K562 (cell line): ENCODE measurements at regions not wholly inside any gene's neighbourhood (a gene's known extent, or its start where the extent isn't known, plus 50 kb on each side); places are given as distances from the start of the nearest gene placed in this dataset.

Experiments used
- ATAC-seq: fragments of 200-7000 bp; cut with Tn5 transposase; 3 replicates; pipeline ENCODE4 v1.9.1; 2020; ENCODE audit warnings: moderate library complexity
- BruUV-seq: library from RNA; stranded (reverse); fragments of 400-500 nt; replicated peaks from 2 replicates; lab custom pipeline; 2021; lab: Mats Ljungman, UMichigan
- CTCF ChIA-PET: fragments of 300-600 bp; formaldehyde crosslinking; extraction: SDS; loops from one replicate; lab custom pipeline; 2021; ENCODE audit warnings: low intra/inter-chr PET ratio; lab: Yijun Ruan, JAX
- POLR2A ChIA-PET: fragments of 300-600, 350-650 bp; sonication (Branson Sonifier 250); formaldehyde crosslinking; extraction: SDS; loops from one replicate; lab custom pipeline; 2021; ENCODE audit warnings: antibody characterized with exemption, inconsistent platforms; lab: Yijun Ruan, JAX
- DNase-seq, 4 experiments: peaks; one replicate each; pipeline versions ENCODE4 v3.0.0 to v3.0.0-alpha.2; 2011 to 2018; ENCODE audit warnings: low spot score in 3 of 4, mixed read lengths in 3 of 4; ENCODE audit errors: extremely low read depth in 1 of 4
- FAIRE-seq: peaks from 2 replicates; lab custom pipeline; 2011; peaks lifted over from hg19 to GRCh38; lab: Jason Lieb, UNC
- H2AFZ ChIP-seq: 2 replicates; pipeline ENCODE4 v1.6.0; 2011; ENCODE audit warnings: low read depth, low read length, control low read depth, inconsistent platforms
- H3K27ac ChIP-seq: fragments of 200-600 bp; 3 replicates; pipeline ENCODE4 v1.8.0; 2011; ENCODE audit warnings: low read depth, mild to moderate bottlenecking, control low read depth, inconsistent platforms, low read length, moderate library complexity, mixed read lengths; ENCODE audit errors: extremely low read depth
- H3K27me3 ChIP-seq, 2 experiments: fragments of 300-600 bp in 1 of 2; 2 replicates in 1 of 2; 3 replicates in 1 of 2; pipeline versions ENCODE4 v1.6.0 to v1.8.0; 2011; ENCODE audit warnings: inconsistent platforms in 2 of 2, low read length in 2 of 2, mild to moderate bottlenecking in 1 of 2, mixed read lengths in 1 of 2, moderate library complexity in 1 of 2; ENCODE audit not compliant: control insufficient read depth in 2 of 2, insufficient read depth in 2 of 2
- H3K36me3 ChIP-seq: fragments of 300-600 bp; 3 replicates; pipeline ENCODE4 v1.8.0; 2011; ENCODE audit warnings: mild to moderate bottlenecking, low read length, inconsistent platforms; ENCODE audit not compliant: control insufficient read depth, insufficient read depth
- H3K4me1 ChIP-seq, 2 experiments: fragments of 200-600 bp in 1 of 2; replicated peaks in 1 of 2; 2 replicates in 1 of 2; 3 replicates in 1 of 2; pipeline versions ENCODE4 v1.5.1 to v1.8.0; 2011; ENCODE audit warnings: inconsistent platforms in 2 of 2, low read length in 2 of 2, mild to moderate bottlenecking in 1 of 2, mixed read lengths in 1 of 2, moderate library complexity in 1 of 2; ENCODE audit not compliant: control insufficient read depth in 2 of 2, insufficient read depth in 2 of 2
- H3K4me2 ChIP-seq: 2 replicates; pipeline ENCODE4 v1.6.1; 2011; ENCODE audit warnings: low read length, control low read depth, inconsistent platforms, mixed read lengths; ENCODE audit not compliant: insufficient read depth
- H3K4me3 ChIP-seq: fragments of 200-600 bp; sonication (generic), shearing (Covaris generic); 2 replicates; pipeline ENCODE4 v1.5.1; 2016; ENCODE audit warnings: control low read depth, inconsistent platforms
- H3K79me2 ChIP-seq: fragments of 200-600 bp; 3 replicates; pipeline ENCODE4 v1.8.0; 2011; ENCODE audit warnings: low read length, inconsistent platforms; ENCODE audit not compliant: control insufficient read depth, insufficient read depth
- H3K9ac ChIP-seq, 2 experiments: 2 replicates each; pipeline versions ENCODE4 v1.6.0 to v1.6.1; 2011; ENCODE audit warnings: low read depth in 2 of 2, low read length in 2 of 2, control low read depth in 1 of 2, inconsistent platforms in 1 of 2, mild to moderate bottlenecking in 1 of 2, mixed read lengths in 1 of 2; ENCODE audit not compliant: insufficient read depth in 1 of 2
- H3K9me1 ChIP-seq: one replicate; pipeline ENCODE4 v1.6.0; 2011; ENCODE audit warnings: inconsistent platforms, mild to moderate bottlenecking, low read length, moderate library complexity; ENCODE audit not compliant: control insufficient read depth, insufficient read depth
- H3K9me3 ChIP-seq: replicated peaks from 2 replicates; pipeline ENCODE4 v1.5.1; 2011; ENCODE audit warnings: low read depth, low read length, inconsistent platforms; ENCODE audit not compliant: control insufficient read depth, insufficient read depth
- H4K20me1 ChIP-seq: replicated peaks from 2 replicates; pipeline ENCODE4 v1.6.1; 2011; ENCODE audit warnings: low read length, inconsistent platforms, mixed read lengths; ENCODE audit not compliant: control insufficient read depth, insufficient read depth
- BRD9 ChIP-seq: fragments of 450-650 bp; IDR thresholded peaks from 2 replicates; pipeline ENCODE4 v1.6.1; 2018; ENCODE audit warnings: low read depth; ENCODE audit not compliant: partially characterized antibody
- CC2D1A ChIP-seq: fragments of 450-650 bp; IDR thresholded peaks from 2 replicates; pipeline ENCODE4 v1.6.1; 2017; ENCODE audit warnings: mild to moderate bottlenecking
- CREM ChIP-seq: IDR thresholded peaks from 2 replicates; pipeline ENCODE4 v1.6.1; 2014; ENCODE audit warnings: antibody characterized with exemption, low read depth
- EHMT2 ChIP-seq: fragments of 450-650 bp; IDR thresholded peaks from 2 replicates; pipeline ENCODE4 v1.6.1; 2018; ENCODE audit warnings: antibody characterized with exemption
- KDM2B ChIP-seq: fragments of 250-450 bp; sonication (Bioruptor Pico); IDR thresholded peaks from 2 replicates; pipeline ENCODE4 v1.8.0; 2021; ENCODE audit warnings: mild to moderate bottlenecking, moderate library complexity
- RFX5 ChIP-seq: IDR thresholded peaks from 2 replicates; pipeline ENCODE4 v1.6.1; 2011; ENCODE audit warnings: low read depth, mild to moderate bottlenecking, improper control_type of control experiment, low read length
- SAFB2 ChIP-seq: fragments of 200-400 bp; formaldehyde crosslinking; IDR thresholded peaks from 2 replicates; pipeline ENCODE4 v1.6.1; 2018; ENCODE audit warnings: borderline replicate concordance, low read length, low read depth, moderate library complexity; ENCODE audit not compliant: severe bottlenecking
- SRSF9 ChIP-seq: fragments of 200-400 bp; formaldehyde crosslinking; IDR thresholded peaks from 2 replicates; pipeline ENCODE4 v1.6.1; 2017; ENCODE audit warnings: low read depth, low read length, borderline replicate concordance
- TCF7L2 ChIP-seq: fragments of 150-350 bp; IDR thresholded peaks from 2 replicates; pipeline ENCODE4 v1.6.1; 2016; ENCODE audit warnings: low read depth, mild to moderate bottlenecking, low read length, moderate library complexity
- ZKSCAN8 ChIP-seq: fragments of 200-800 bp; sonication (Bioruptor generic); IDR thresholded peaks from 2 replicates; pipeline ENCODE4 v1.6.1; 2016; ENCODE audit warnings: missing genetic modification characterization, missing compliant biosample characterization
- ZNF253 ChIP-seq: fragments of 250-450 bp; sonication (Bioruptor Pico); conservative IDR thresholded peaks from 2 replicates; pipeline ENCODE4 v1.6.1; 2021; ENCODE audit warnings: mild to moderate bottlenecking
- ZNF764 ChIP-seq: fragments of 250-450 bp; sonication (Bioruptor Pico); IDR thresholded peaks from 2 replicates; pipeline ENCODE4 v1.4.0; 2020; ENCODE audit warnings: low read depth, mild to moderate bottlenecking, moderate library complexity
- ZNF780A ChIP-seq: fragments of 250-450 bp; sonication (Bioruptor Pico); IDR thresholded peaks from 2 replicates; pipeline ENCODE4 v1.5.0; 2021; ENCODE audit warnings: mild to moderate bottlenecking
- WGBS: fragments of 100-300 bp; shearing (Covaris generic); methylation state at CpG from one replicate; pipeline ENCODE4 v1.1.6; 2016; ENCODE audit warnings: low coverage, mixed read lengths; ENCODE audit not compliant: insufficient coverage; ENCODE audit errors: missing lambda C conversion rate; 5-methylcytosine and 5-hydroxymethylcytosine counted together
- in situ Hi-C: fragments of 300-500 bp; cut with MboI; formaldehyde crosslinking; loops from 4 replicates; pipeline ENCODE4 v1.15.0; 2018; ENCODE audit warnings: inconsistent platforms, mixed read lengths
- intact Hi-C: fragments of 100-400 bp; cut with micrococcal nuclease; formaldehyde crosslinking; loops from 2 replicates; pipeline ENCODE4 v1.14.2; 2022
- TF ChIP-seq, protein P1 (sequence below): fragments of 450-650 bp; IDR thresholded peaks from 2 replicates; pipeline ENCODE4 v1.6.1; 2016; ENCODE audit warnings: mild to moderate bottlenecking
- TF ChIP-seq, protein P2 (sequence below), 2 experiments: IDR thresholded peaks in 1 of 2; conservative IDR thresholded peaks in 1 of 2; 2 replicates each; pipeline ENCODE4 v1.6.1; 2016; ENCODE audit warnings: low read depth in 2 of 2, mild to moderate bottlenecking in 1 of 2, missing compliant biosample characterization in 1 of 2, missing genetic modification characterization in 1 of 2, moderate library complexity in 1 of 2
- TF ChIP-seq, protein P3 (sequence below): fragments of 250-450 bp; sonication (Bioruptor Pico); IDR thresholded peaks from 2 replicates; pipeline ENCODE4 v1.5.0; 2022; ENCODE audit warnings: mild to moderate bottlenecking

DNA sequence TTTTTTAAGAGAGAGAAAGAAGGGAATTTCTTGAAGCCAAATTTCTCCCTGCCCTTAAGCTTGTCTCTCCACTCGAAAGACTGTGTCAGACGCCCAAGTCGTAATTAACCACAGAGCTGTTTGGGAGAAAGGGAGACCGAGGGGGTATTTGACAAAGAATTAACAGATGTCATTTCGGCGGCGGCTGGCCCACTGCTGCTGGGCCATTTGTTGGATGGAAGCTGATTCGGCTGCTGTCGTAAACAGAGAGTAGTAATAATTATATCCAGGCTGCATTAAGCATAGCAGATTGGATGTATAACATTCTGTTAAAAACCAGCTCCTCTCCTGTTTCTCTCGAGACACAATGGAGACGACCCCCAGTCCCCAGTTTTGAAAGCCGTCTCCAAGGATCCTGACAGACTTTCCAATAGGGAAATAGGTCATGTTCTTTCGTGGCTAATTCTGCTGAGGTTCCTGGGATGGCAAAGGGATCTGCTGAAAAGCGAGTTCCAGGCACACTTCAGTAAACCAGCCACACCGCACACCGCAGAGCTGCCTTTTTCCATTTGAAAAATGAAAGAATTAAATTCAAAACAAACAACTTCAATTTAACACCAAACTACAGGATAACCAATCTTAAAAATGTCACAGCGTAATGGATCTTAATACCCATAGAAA lies 71.5 kb downstream of the KCTD15 start:
- Histone ChIP-seq H3K79me2 (no peaks in the 10 kb centered on the region), H3K4me1 (no peaks in the 10 kb centered on the region), H3K9me1 (no peaks in the 10 kb centered on the region), H3K9me3 (no peaks in the 10 kb centered on the region), H3K36me3 (no peaks in the 10 kb centered on the region), H3K4me3 (no peak overlapping the region), H3K4me2 (no peak overlapping the region), H3K27me3 (peaks cover 13 to 15% of the 10 kb centered on the region in 2 experiments; a peak in 3 of 5 replicates), H3K27ac (no peak overlapping the region), H4K20me1 (0 out of 2 replicates have a peak, but pooled peaks cover 3% of the 10 kb centered on the region), H3K9ac (no peak overlapping the region), H2AFZ (no peak overlapping the region)
- no peak for DNase-seq
- intact Hi-C loops (no loop called here), in situ Hi-C loops (no loop called here)
- FAIRE-seq: no peak
- ATAC-seq: no peak
- 2% methylated on average over 17 of the region's 17 CpGs for WGBS
- CTCF ChIA-PET: no interaction called here
- POLR2A ChIA-PET: interaction anchor here (0.6 to 0.8 kb wide), 2 partner anchors 71 to 358 kb away, joined by 3 to 5 read pairs; partner anchors contain the start of gene KCTD15
- BruUV-seq: no TSS peak
- TF ChIP-seq, protein P1, sequence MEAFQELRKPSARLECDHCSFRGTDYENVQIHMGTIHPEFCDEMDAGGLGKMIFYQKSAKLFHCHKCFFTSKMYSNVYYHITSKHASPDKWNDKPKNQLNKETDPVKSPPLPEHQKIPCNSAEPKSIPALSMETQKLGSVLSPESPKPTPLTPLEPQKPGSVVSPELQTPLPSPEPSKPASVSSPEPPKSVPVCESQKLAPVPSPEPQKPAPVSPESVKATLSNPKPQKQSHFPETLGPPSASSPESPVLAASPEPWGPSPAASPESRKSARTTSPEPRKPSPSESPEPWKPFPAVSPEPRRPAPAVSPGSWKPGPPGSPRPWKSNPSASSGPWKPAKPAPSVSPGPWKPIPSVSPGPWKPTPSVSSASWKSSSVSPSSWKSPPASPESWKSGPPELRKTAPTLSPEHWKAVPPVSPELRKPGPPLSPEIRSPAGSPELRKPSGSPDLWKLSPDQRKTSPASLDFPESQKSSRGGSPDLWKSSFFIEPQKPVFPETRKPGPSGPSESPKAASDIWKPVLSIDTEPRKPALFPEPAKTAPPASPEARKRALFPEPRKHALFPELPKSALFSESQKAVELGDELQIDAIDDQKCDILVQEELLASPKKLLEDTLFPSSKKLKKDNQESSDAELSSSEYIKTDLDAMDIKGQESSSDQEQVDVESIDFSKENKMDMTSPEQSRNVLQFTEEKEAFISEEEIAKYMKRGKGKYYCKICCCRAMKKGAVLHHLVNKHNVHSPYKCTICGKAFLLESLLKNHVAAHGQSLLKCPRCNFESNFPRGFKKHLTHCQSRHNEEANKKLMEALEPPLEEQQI: no peak
- no peak for TF ChIP-seq KDM2B
- no peak for TF ChIP-seq TCF7L2
- TF ChIP-seq ZNF780A: no peak
- TF ChIP-seq RFX5: no peak
- TF ChIP-seq CREM: no peak
- no peak for TF ChIP-seq SRSF9
- no peak for TF ChIP-seq ZNF764 (CRISPR knock-in tag)
- TF ChIP-seq, protein P2, sequence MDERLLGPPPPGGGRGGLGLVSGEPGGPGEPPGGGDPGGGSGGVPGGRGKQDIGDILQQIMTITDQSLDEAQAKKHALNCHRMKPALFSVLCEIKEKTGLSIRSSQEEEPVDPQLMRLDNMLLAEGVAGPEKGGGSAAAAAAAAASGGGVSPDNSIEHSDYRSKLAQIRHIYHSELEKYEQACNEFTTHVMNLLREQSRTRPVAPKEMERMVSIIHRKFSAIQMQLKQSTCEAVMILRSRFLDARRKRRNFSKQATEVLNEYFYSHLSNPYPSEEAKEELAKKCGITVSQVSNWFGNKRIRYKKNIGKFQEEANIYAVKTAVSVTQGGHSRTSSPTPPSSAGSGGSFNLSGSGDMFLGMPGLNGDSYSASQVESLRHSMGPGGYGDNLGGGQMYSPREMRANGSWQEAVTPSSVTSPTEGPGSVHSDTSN (CRISPR knock-in tag; IDR thresholded peaks at IDR 0.05; ENCODE audit: low read depth): no peak
- TF ChIP-seq, protein P2 (tag; conservative IDR thresholded peaks at IDR 0.05; ENCODE audit: low read depth): no peak
- TF ChIP-seq EHMT2: no peak
- TF ChIP-seq, protein P3, sequence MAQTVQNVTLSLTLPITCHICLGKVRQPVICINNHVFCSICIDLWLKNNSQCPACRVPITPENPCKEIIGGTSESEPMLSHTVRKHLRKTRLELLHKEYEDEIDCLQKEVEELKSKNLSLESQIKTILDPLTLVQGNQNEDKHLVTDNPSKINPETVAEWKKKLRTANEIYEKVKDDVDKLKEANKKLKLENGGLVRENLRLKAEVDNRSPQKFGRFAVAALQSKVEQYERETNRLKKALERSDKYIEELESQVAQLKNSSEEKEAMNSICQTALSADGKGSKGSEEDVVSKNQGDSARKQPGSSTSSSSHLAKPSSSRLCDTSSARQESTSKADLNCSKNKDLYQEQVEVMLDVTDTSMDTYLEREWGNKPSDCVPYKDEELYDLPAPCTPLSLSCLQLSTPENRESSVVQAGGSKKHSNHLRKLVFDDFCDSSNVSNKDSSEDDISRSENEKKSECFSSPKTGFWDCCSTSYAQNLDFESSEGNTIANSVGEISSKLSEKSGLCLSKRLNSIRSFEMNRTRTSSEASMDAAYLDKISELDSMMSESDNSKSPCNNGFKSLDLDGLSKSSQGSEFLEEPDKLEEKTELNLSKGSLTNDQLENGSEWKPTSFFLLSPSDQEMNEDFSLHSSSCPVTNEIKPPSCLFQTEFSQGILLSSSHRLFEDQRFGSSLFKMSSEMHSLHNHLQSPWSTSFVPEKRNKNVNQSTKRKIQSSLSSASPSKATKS: no peak
- no peak for TF ChIP-seq ZNF253 (CRISPR knock-in tag)
- TF ChIP-seq CC2D1A: no peak
- no peak for TF ChIP-seq BRD9
- no peak for TF ChIP-seq SAFB2
- TF ChIP-seq ZKSCAN8 (CRISPR knock-in tag): no peak
